Testis (tissue), 2 donors: ENCODE measurements at regions not wholly inside any gene's neighbourhood (a gene's known extent, or its start where the extent isn't known, plus 50 kb on each side); places are given as distances from the start of the nearest gene placed in this dataset.

Experiments
- DNase-seq: peaks from one replicate; pipeline ENCODE4 v3.0.0-alpha.2; 2019
- H3K27ac ChIP-seq, 2 donors: fragments of 200-600 bp; sonication (generic); one replicate each; pipeline ENCODE4 v1.5.1; 2019
- H3K27me3 ChIP-seq: fragments of 200-600 bp; sonication (generic); one replicate; pipeline ENCODE4 v1.5.1; 2019
- H3K36me3 ChIP-seq: fragments of 200-600 bp; sonication (generic); one replicate; pipeline ENCODE4 v1.5.1; 2017; ENCODE audit warnings: low read depth; ENCODE audit errors: missing control alignments
- H3K4me1 ChIP-seq: fragments of 200-600 bp; sonication (generic); one replicate; pipeline ENCODE4 v1.5.1; 2019
- H3K4me3 ChIP-seq, 2 donors: fragments of 200-600 bp; sonication (generic); one replicate each; pipeline ENCODE4 v1.5.1; 2017 to 2019
- H3K9me3 ChIP-seq: fragments of 200-600 bp; sonication (generic); one replicate; pipeline ENCODE4 v1.5.1; 2017
- POLR2A ChIP-seq: fragments of 450-650 bp; IDR thresholded peaks from one replicate; pipeline ENCODE4 v1.6.1; 2017; ENCODE audit warnings: antibody characterized with exemption, mild to moderate bottlenecking, moderate library complexity
- WGBS, 2 donors: methylation state at CpG; one replicate each; pipeline ENCODE4 v1.1.5; 2018; 5-methylcytosine and 5-hydroxymethylcytosine counted together
- intact Hi-C: fragments of 100-400 bp; cut with DNase I; formaldehyde crosslinking; loops from one replicate; pipeline ENCODE4 v1.15.1; 2023; ENCODE audit warnings: low total_unique reads
- TF ChIP-seq, protein P1 (sequence below), 3 experiments: fragments of 450-650 bp in 2 of 3; fragments of 200-600 bp in 1 of 3; sonication (generic) in 1 of 3; IDR thresholded peaks; one replicate each; pipeline ENCODE4 v1.5.1; 2016 to 2019; ENCODE audit warnings: antibody characterized with exemption in 3 of 3, mild to moderate bottlenecking in 2 of 3, moderate library complexity in 1 of 3

DNA sequence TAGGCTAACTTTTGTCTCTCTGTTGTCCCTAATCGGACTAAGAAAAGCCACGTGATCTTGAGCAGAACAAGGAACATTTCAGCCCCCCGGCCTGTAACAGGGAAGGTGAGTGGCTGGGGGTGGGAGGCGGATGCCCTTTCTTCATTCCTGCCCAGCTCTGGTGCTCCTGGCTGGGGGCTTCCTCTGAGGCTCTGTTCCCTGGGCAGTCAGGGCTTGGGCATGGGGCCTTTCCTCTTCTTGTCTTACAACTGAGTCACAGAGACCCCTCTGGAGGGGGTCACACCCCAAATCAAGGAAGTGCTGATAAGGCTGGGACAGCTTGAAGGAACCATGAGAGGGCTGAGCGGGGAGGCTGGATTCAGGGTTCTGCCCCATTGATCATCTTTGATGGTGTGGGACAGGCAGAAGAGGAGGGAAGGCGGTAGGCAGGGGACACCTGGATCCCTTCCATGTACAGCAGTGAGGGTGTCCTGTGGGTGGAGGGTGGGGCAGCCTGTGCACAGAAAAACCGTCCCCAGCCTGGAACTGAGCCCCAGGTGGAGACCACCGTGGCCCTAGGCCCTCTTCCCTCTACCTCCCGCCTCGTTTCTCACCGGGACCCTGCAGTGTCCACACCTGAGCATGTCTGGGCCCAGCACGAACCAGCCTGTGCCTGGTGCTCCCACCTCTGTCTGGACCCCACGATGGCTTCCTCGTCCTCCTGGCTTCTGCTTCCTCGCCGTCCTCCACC lies 257.7 kb upstream of the IRX1 start:
- TF ChIP-seq POLR2A, result no peak
- TF ChIP-seq, protein P1, sequence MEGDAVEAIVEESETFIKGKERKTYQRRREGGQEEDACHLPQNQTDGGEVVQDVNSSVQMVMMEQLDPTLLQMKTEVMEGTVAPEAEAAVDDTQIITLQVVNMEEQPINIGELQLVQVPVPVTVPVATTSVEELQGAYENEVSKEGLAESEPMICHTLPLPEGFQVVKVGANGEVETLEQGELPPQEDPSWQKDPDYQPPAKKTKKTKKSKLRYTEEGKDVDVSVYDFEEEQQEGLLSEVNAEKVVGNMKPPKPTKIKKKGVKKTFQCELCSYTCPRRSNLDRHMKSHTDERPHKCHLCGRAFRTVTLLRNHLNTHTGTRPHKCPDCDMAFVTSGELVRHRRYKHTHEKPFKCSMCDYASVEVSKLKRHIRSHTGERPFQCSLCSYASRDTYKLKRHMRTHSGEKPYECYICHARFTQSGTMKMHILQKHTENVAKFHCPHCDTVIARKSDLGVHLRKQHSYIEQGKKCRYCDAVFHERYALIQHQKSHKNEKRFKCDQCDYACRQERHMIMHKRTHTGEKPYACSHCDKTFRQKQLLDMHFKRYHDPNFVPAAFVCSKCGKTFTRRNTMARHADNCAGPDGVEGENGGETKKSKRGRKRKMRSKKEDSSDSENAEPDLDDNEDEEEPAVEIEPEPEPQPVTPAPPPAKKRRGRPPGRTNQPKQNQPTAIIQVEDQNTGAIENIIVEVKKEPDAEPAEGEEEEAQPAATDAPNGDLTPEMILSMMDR (IDR thresholded peaks at IDR 0.05), result no peak
- DNase-seq, result no peak
- Histone ChIP-seq H3K27me3 (no peaks in the 10 kb centered on the region), H3K27ac (no peak overlapping the region), H3K4me3 (no peak overlapping the region), H3K9me3 (no peaks in the 10 kb centered on the region), H3K36me3 (no peaks in the 10 kb centered on the region), H3K4me1 (no peaks in the 10 kb centered on the region)
- WGBS, 2 donors, result 82 to 92% methylated on average over 14 to 16 of the region's 16 CpGs
- intact Hi-C loops, result no loop called here

DNA sequence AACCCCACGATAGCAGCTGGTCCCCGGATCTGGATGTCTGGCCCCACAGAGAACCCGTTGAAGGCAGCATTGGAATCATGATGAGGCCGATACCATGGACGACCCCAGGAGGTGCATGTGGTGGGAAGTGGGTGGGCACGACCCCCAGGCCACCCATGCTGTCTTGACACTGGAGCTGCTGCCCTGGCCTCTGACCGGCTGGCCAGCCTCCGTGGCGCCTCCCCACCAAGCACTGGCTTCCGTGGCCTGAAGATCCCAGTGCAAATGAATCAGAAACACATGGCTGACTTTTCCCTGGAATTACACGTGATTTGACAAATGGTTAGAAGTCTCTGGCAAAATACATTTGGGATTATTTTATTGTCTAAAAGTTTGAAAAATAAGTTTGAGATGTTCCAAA lies 259.0 kb upstream of the IRX1 start:
- H3K27me3 ChIP-seq, result no peaks in the 10 kb centered on the region
- no peaks in the 10 kb centered on the region for H3K9me3 ChIP-seq
- TF ChIP-seq, protein P1 (IDR thresholded peaks at IDR 0.05), result no peak
- TF ChIP-seq POLR2A, result no peak
- no peak overlapping the region for H3K27ac ChIP-seq
- H3K36me3 ChIP-seq, result no peaks in the 10 kb centered on the region
- no peak for DNase-seq
- no peak overlapping the region for H3K4me3 ChIP-seq
- WGBS, 2 donors, result 70 to 80% methylated on average over 8 to 11 of the region's 11 CpGs
- intact Hi-C loops, result no loop called here
- H3K4me1 ChIP-seq, result no peaks in the 10 kb centered on the region

DNA sequence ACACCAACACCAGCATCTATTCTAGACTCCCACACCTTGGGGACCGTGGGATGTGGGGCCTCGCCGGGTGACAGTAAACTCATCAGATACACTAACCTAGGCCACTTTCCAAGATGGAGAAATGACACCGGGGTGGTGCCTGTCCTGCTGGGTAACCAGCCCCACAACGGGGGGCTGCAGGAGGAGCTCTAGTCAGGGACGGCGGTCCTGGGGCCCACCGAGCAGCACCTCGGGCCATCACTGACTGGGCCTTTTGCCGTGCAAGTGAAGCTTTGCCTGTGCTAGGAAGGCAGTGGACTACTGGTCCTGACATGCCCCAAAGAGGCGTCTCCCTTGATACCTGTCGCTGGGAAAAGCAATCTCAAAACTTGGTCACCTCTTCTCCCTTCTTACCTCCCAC lies 260.3 kb upstream of the IRX1 start:
- H3K36me3 ChIP-seq, result no peaks in the 10 kb centered on the region
- WGBS, 2 donors, result 85 to 86% methylated on average over 12 of the region's 12 CpGs
- no peaks in the 10 kb centered on the region for H3K27me3 ChIP-seq
- H3K4me1 ChIP-seq, result no peaks in the 10 kb centered on the region
- intact Hi-C loops, result no loop called here
- no peaks in the 10 kb centered on the region for H3K9me3 ChIP-seq
- TF ChIP-seq POLR2A, result no peak
- TF ChIP-seq, protein P1 (IDR thresholded peaks at IDR 0.05), result no peak
- H3K27ac ChIP-seq, result no peak overlapping the region
- no peak for DNase-seq
- no peak overlapping the region for H3K4me3 ChIP-seq

DNA sequence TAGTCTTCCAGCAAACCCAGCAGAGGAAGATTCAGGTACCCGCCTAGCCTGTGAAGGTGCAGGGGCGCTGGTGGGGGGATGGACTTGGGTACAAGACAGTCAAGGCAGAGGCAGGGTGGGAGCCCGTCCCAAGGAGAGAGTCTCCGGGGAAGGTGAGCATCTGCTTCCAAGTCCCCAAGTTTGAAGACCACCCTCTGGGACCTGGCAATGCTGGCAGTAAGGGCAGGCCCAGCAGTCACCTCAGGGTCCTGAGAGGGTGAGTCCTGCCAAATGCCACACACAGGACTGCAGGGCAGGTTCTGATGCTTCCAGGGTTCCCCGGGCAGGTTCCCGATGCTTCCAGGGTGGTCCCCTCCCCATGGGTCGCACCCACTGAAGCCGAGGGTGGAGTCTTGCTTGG lies 261.8 kb upstream of the IRX1 start:
- 72 to 95% methylated on average over 7 to 8 of the region's 8 CpGs for WGBS, 2 donors
- intact Hi-C loops, result no loop called here
- H3K27ac ChIP-seq, result no peak overlapping the region
- no peaks in the 10 kb centered on the region for H3K9me3 ChIP-seq
- DNase-seq, result no peak
- H3K27me3 ChIP-seq, result no peaks in the 10 kb centered on the region
- TF ChIP-seq, protein P1 (IDR thresholded peaks at IDR 0.05), result no peak
- TF ChIP-seq POLR2A, result no peak
- H3K36me3 ChIP-seq, result no peaks in the 10 kb centered on the region
- no peaks in the 10 kb centered on the region for H3K4me1 ChIP-seq
- H3K4me3 ChIP-seq, result no peak overlapping the region

DNA sequence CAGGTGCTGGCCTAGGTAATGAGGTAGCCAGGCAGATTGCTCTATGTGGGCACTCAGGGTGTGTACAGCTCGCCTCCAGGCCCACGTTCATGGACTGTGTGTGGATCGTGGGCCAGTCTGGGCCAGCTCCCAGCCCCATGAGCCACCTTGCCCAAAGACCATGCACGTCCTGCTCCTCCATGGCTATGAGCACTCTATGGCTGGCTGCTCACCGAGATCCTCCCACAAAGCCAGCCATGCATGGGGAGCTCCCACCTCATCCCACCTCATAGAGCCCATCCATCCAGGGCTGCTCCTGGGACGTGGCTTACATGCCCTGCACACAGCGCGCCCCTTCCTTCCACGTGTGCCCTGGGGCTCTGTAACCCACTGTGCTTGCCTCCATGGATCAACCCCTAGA lies 262.5 kb upstream of the IRX1 start:
- no peak for DNase-seq
- Histone ChIP-seq H3K4me1 (no peaks in the 10 kb centered on the region), H3K27ac (no peak overlapping the region), H3K27me3 (no peaks in the 10 kb centered on the region), H3K36me3 (no peaks in the 10 kb centered on the region), H3K9me3 (no peaks in the 10 kb centered on the region), H3K4me3 (no peak overlapping the region)
- 92 to 93% methylated on average over 9 of the region's 9 CpGs for WGBS, 2 donors
- TF ChIP-seq, protein P1 (IDR thresholded peaks at IDR 0.05), result no peak
- no peak for TF ChIP-seq POLR2A
- intact Hi-C loops, result no loop called here
